Cerebellar nuclear complex (tissue), 1 donor: ENCODE measurements at regions not wholly inside any gene's neighbourhood (a gene's known extent, or its start where the extent isn't known, plus 50 kb on each side); places are given as distances from the start of the nearest gene placed in this dataset.
"Not testable (repeated sequence)": the region's sequence is repeated elsewhere in the genome, so short reads cannot be mapped to it uniquely, and the experiment has no call there.

Experiments
- DNase-seq, 2 experiments: peaks; one replicate each; lab custom pipeline; 2025; lab: John Stamatoyannopoulos, UW

GRCh38 chr2:20949256-20949655 is 94.6 kb downstream of the APOB start:
- DNase-seq = no peak

GRCh38 chr2:20946468-20946867 is 97.4 kb downstream of the APOB start:
- DNase-seq = no peak

GRCh38 chr2:20943721-20944120 is 100.2 kb downstream of the APOB start:
- not testable (repeated sequence) for DNase-seq

GRCh38 chr2:20942646-20943125 is 101.2 kb downstream of the APOB start:
- no peak for DNase-seq

- DNase-seq = no peak
Observed at GRCh38 chr2:20940856-20941255, 103.0 kb downstream of the APOB start.

GRCh38 chr2:20939931-20940795 is 103.7 kb downstream of the APOB start:
- peak; percentile 8 to 30 for DNase-seq

GRCh38 chr2:20937353-20937752 is 106.5 kb downstream of the APOB start:
- DNase-seq = no peak

- DNase-seq = no peak
Observed at GRCh38 chr2:20935168-20935775, 108.6 kb downstream of the APOB start.

- DNase-seq = no peak
Observed at GRCh38 chr2:20934236-20934635, 109.6 kb downstream of the APOB start.

- no peak for DNase-seq
Observed at GRCh38 chr2:20933714-20934113, 110.2 kb downstream of the APOB start.

GRCh38 chr2:20931346-20931745 is 108.4 kb upstream of the LDAH start:
- DNase-seq = no peak

- DNase-seq = no peak
Observed at GRCh38 chr2:20930928-20931327, 108.0 kb upstream of the LDAH start.

- no peak for DNase-seq
Observed at GRCh38 chr2:20929721-20930120, 106.8 kb upstream of the LDAH start.

GRCh38 chr2:20928617-20929016 is 105.7 kb upstream of the LDAH start:
- no peak for DNase-seq

GRCh38 chr2:20925265-20925889 is 102.5 kb upstream of the LDAH start:
- DNase-seq = no peak

GRCh38 chr2:20919297-20919800 is 96.4 kb upstream of the LDAH start:
- DNase-seq = no peak

GRCh38 chr2:20917719-20918572 is 95.0 kb upstream of the LDAH start:
- DNase-seq = no peak

- peak in 1 of 2 experiments; percentile 78 for DNase-seq
Observed at GRCh38 chr2:20917287-20917660, 94.4 kb upstream of the LDAH start.

- peak; percentile 64 to 82 for DNase-seq
Observed at GRCh38 chr2:20916604-20917286, 93.8 kb upstream of the LDAH start.

GRCh38 chr2:20915271-20915670 is 92.4 kb upstream of the LDAH start:
- DNase-seq = no peak

GRCh38 chr2:20914771-20915170 is 91.9 kb upstream of the LDAH start:
- DNase-seq = no peak
